NCI-H187 (cell line): ENCODE measurements at regions not wholly inside any gene's neighbourhood (a gene's known extent, or its start where the extent isn't known, plus 50 kb on each side); places are given as distances from the start of the nearest gene placed in this dataset.

Experiments used
- DNase-seq, 2 experiments: peaks; one replicate each; lab custom pipeline; 2025; lab: John Stamatoyannopoulos, UW

DNA sequence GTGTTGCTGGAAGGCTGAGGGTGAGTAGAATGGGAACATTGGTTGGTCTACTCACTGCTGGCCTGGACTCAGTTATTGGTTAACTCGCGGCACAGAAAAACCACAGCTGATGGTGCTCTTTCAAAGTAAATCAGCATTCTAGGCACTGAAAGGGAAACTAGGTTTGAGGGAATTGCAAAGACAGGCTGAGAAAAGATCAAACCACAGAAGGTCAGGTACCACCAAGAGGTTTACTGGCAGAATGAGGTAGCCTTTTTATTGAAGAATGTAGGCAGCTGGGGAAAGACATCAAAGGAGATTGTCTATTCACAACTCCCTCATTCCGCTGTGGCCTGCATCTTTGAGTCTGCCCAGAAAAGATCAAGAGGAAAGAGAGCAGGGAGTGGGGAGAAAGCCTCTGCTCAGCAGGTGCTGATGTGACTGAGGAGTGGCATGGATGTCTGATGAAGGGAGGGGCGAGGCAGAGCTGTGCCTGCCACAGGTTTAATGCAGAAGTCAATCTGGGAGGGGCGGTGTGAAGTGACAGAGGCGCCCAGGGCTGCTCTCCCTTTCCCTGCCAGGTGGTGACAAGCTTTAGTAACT lies 255.5 kb downstream of the MAN2A1 start:
- DNase-seq: no peak

GRCh38 chr5:109945723-109946480 lies 256.2 kb downstream of the MAN2A1 start:
- no peak for DNase-seq

GRCh38 chr5:109946610-109947009 lies 256.9 kb downstream of the MAN2A1 start:
- no peak for DNase-seq

GRCh38 chr5:109947667-109948066 lies 257.9 kb downstream of the MAN2A1 start:
- no peak for DNase-seq

GRCh38 chr5:109950634-109951033 lies 260.9 kb downstream of the MAN2A1 start:
- DNase-seq: no peak

DNA sequence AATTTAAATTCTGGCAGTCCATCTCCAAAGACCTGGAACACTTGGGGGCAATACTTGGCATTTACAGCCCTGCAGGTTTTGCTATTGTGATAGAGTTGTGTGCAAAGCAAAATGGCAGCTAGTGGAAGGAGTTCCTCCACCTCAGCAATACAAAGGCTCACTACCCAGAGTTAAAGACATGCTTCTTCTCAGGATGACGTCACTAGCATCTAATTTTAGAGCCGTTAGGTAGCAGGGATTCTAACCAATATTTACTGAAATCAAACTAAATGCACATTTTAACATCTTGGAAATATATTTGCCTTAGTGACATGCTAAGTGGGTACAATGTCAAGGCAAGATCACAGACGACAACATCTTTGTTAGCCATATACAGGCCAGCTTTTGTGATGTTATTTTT lies 261.6 kb downstream of the MAN2A1 start:
- no peak for DNase-seq

DNA sequence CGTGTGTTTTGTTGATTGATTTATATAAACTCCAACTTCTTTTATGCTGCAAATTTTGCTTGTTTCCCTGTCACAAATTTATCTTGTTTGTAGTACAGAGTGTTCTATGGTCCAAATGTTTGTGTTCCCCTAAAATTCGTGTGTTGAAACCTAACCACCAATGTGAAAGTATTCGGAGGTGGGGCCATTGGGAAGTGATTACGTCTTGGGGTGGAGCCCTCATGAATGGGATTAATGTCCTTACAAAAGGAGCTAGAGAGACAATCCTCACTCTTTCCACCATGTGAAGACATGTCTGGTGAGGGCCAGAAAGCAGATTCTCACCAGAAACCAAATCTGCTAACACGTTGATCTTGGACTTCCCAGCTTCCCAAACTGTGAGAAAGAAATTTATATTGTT lies 262.0 kb downstream of the MAN2A1 start:
- no peak for DNase-seq

- DNase-seq: no peak
Observed at GRCh38 chr5:109953761-109954160, 264.0 kb downstream of the MAN2A1 start.

DNA sequence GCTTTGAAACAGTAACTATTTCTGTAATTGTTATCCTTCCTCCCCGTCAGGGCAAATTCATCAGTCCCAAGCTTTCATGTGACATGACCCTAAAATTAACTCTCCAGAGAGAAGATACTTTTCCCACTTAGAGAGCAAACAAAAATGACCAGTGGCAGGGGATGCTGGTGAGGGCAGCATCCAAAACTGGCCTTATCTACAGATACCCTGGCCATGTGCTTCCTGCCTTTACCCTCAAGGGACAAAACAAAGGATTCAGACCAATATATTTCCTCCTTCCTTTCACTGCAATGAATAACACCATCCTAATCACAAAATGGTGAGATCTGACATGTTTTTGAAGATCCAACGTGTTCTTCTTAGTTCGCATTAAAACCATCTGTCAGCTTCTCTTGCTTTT lies 267.2 kb downstream of the MAN2A1 start:
- DNase-seq: no peak

GRCh38 chr5:109958082-109958481 lies 268.4 kb downstream of the MAN2A1 start:
- DNase-seq: no peak

GRCh38 chr5:109959652-109960051 lies 269.9 kb downstream of the MAN2A1 start:
- no peak for DNase-seq

DNA sequence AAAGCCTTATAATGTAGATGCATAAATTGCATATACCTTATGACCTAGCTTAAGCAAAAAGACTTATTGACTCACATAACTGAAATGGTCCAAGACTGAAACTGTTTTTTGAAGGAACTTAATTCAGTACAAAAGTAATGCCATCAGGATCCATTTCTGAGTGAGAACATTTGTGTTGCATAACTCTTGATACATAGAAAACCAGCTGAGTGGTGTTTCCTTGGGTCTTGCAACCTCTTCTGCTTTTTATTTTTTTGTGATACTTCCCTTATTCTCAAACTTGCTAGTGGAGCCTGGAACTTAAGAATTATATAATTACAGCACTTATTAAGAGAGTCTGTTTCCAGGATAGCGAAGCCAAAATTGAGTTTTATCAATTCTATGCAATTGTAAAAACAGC lies 272.0 kb downstream of the MAN2A1 start:
- DNase-seq: no peak

- no peak for DNase-seq
Observed at GRCh38 chr5:109962882-109963603, 273.3 kb downstream of the MAN2A1 start.

- DNase-seq: no peak
Observed at GRCh38 chr5:109964136-109964535, 274.4 kb downstream of the MAN2A1 start.

GRCh38 chr5:109965634-109966033 lies 275.9 kb downstream of the MAN2A1 start:
- no peak for DNase-seq

- DNase-seq: no peak
Observed at GRCh38 chr5:109971968-109972367, 282.2 kb downstream of the MAN2A1 start.

- no peak for DNase-seq
Observed at GRCh38 chr5:109981979-109982378, 292.3 kb downstream of the MAN2A1 start.

GRCh38 chr5:109982966-109983534 lies 293.3 kb downstream of the MAN2A1 start:
- DNase-seq: no peak

DNA sequence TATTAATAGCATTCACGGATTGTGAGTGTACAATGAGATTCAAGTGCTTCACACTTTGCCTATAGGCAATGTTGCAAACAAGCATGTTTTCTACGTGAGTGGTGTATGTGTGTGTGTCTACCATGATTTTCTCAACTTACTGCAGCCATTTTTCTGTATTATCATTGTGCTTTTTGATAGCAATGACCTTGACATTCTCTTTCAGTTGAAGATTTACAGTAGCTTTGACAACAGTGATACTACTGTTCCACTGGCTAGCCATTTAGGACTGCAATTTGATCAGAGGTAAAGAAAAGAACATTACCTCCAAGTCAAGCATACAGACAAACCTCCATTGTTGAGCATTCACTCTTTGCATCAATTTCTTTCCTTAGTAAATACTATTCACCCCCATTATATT lies 297.0 kb downstream of the MAN2A1 start:
- no peak for DNase-seq

- no peak for DNase-seq
Observed at GRCh38 chr5:109987355-109987754, 297.6 kb downstream of the MAN2A1 start.

GRCh38 chr5:109987970-109988369 lies 298.2 kb downstream of the MAN2A1 start:
- no peak for DNase-seq

DNA sequence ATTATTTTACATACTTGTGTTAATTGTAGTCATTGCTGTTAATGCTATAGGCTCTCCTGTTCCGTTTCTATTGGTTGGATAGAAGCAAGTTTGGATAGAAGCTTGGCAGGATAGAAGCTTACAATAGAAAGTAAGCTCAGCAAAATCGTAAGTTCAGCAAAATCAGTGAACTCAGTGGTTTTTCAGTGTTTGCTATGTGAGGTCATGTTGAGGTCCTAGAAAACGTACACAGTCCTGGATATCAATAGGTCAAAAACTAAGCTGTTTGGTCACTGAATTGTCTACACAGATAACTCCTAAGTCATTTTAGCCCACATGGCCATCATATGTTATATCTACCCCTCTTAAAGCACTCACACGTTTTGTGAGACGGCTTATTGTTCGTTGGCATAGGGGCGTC lies 299.4 kb downstream of the MAN2A1 start:
- DNase-seq: no peak
